ENCODE measurements at regions not wholly inside any gene's neighbourhood (a gene's known extent, or its start where the extent isn't known, plus 50 kb on each side); places are given as distances from the start of the nearest gene placed in this dataset.

DNA sequence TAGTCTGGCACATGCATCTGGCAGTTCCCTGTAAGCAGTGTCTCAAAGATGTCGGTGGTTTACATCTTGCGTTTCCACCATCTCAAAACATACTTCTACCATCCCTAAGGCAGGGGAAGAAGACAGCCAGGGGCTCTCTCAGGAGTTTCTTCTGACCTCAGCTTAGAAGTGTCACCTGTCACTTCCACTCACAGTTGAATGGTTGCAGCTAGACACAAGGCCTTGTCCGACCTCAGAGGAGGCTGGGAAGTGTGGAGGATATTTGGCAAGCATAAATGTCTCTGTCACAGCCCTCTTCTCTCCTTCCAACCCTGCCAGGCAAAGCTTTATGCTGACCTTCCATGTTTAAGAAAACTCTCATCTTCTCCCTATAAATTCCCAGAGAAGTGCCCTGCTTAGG lies 193.3 kb downstream of the HERPUD2 start:
- no peak for DNase-seq (ENCODE audit: low read depth in 2 of 2)

DNA sequence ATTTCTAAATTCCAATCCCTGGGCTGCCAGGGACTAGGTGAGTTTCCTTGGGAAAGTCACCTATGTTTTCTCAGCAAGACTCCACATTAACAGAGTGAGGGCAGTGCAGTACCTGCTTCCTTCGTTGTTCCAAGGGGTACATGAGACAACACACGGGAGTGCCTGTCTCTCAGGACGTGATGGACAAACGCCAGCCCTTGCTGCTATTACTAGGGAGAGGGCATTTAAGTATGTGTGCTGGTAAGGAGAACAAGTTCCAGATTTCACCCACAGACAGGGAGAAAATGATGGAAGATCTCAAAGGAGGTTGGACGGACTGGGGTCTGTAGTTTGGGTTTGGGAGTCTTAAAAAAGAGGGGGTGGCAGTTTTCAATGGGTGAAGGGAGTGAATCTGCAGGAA lies 195.7 kb downstream of the HERPUD2 start:
- no peak for DNase-seq (ENCODE audit: low read depth in 2 of 2)

DNA sequence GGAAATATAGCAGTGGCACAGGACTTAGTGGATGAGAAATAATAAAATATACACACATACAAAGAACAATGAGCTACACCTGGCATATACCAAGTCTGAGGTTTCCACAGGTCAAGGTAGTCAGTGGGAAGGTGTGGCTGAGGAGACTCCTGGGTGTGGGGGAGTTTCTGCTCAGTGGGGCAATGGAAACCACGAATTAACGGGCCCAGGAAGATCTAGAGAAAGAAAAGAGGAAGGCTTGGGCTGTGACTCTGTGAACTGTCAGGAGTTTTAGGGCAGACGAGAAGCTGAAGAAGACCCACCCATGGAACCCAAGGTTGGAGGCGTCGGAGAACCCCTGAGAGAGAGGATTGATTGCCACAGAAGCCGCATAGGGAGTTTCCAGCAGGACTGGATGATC lies 196.5 kb downstream of the HERPUD2 start:
- no peak for DNase-seq (ENCODE audit: low read depth in 2 of 2)

DNA sequence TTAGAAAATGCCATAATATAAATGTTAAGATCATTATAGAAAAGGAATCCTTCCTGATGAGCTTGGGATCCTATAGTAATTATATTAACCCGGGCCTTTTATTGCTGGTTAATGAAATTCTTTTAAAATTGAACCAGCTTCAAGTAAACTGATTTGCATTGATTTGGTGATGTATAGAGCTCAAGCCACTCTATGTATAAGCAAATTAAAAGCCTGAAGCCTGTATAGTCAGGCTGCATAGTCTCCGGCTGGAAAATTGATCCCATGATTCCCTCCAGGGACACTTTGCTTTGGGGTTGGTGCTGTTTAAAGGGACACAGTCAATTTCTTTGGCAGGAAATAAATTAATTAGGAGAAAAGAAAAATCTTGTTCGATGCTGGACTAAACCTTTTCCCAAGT lies 199.1 kb downstream of the HERPUD2 start:
- no peak for DNase-seq (ENCODE audit: low read depth in 2 of 2)

DNA sequence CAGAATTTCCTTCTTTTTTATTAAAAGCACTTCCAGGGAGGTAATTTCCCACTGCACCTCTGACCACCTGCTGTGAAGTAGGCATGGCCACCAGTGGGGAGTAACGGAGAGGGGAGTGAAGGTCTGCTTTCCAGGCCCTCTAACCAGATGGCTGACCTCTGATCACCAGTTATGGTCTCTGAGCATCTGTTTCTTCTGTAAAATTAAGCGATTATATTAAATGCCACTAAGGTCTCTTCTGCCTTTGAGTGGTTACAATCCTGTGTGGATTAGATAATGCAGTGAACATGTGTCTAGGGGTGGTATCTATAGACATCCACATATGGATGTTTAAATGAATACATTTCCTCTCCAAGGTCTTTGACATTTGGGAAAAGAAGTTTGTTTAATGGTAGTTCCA lies 199.6 kb downstream of the HERPUD2 start:
- no peak for DNase-seq (ENCODE audit: low read depth in 2 of 2)

DNA sequence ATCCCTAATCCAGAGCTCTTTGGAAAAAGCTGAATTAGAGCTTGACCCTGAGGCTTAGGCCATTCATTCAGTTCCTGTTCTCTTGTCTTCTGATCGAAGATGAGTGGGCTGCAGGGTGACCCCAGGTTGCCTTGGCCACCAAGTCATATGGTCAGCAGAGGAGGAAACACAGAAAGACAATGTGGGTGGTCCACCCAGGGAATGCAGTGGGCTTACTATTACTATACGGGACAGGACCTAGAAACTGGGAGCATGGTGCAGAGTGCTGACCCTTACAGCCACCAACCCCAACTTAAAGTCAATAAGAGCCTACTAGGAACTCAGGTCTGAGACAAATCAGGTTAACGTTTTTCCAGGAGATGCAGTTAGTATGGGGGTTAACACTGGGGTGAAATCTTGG lies 200.5 kb downstream of the HERPUD2 start:
- DNase-seq (ENCODE audit: low read depth in 2 of 2) = no peak

DNA sequence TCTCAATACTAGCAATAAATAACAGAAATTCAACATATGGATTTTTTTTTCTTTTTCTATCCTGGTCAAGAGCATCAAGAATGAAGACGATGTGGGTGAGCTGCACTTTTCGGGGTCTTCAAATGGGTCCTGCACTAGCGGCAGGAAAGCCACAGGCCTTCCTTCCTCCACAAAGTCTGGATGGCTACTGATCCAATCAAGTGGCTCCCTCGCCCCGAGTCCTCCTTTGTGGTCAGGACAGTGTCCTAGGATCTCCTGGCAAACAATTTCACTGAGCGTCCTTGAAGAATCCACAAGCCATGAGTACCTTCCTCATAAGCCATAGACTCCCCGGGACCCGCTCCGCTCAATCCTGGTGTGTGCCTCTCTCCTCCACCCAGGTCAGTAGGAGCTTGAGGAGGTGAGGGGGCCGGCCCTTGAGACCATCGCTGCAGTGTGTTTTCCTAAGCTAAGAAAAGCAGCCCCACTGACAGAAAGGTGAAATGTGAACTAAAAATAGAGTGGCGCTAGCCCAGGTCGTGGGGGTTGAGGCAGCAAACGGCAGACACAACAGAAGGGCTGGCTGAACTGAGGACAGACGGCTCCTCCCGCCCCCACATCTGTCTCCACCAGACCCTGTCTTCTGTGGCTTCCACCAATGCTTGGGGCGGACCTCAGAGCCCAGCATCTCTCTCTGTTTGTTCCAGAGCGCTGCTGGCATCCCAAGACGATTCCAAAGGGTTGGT lies 202.3 kb downstream of the HERPUD2 start:
- DNase-seq (ENCODE audit: low read depth in 2 of 2) = no peak

DNA sequence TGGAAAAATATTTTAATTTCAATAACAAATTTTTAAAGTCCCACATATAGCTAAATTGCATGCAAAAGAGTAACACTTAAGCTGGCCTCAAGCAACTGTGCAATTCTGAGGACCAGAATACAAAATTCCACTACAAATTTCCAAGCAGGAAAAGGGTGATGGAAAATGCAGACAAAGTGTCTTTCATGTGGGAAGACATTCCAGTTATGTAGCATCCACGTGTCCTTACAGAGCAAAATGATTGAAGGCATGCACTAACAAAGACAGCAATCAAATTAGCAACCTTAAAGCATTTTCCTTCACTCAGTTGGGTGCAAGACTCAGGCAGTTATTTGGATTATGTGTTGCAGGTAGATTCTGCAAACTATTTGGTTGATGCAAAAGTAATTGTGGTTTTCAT lies 203.7 kb downstream of the HERPUD2 start:
- no peak for DNase-seq (ENCODE audit: low read depth in 2 of 2)

DNA sequence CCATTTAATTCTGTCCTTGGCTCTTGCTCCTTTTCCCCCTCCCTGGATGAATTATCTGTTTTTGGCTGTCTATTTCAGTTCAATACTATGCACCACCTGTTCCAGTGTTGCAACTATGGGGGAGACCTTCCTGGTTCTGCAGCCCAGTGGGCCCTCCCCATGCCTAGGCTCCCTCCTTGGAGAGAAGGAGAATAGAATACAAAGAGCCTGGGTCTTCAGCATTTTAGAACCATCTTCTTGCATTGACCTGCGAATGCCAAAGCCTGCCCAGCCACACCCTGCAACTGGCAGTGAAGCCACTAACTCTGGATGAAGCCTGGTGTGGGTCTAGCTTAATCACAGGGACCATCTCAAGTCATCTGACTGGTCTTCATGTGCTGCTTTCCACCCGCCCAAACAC lies 207.1 kb downstream of the HERPUD2 start:
- DNase-seq (ENCODE audit: low read depth in 2 of 2) = no peak

DNA sequence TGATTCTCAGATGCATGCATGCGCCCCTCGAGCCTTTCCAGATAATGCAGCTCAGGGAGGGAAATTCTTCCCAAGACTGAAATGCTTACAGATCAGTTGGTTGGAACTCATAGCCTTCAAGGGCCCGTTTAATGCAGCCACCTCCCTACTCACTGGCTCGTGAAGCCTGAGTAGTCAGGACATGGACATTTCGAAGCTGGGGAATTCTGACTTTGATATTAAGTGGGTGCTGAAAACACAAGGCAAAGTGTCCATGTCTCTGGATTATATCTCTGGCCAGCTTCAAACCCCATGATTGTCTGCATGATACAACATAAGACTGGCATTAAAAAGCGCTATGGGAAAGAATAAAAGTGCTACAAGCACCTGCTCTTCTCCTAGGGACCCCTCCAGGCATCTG lies 207.5 kb downstream of the HERPUD2 start:
- DNase-seq (ENCODE audit: low read depth in 2 of 2) = no peak

DNA sequence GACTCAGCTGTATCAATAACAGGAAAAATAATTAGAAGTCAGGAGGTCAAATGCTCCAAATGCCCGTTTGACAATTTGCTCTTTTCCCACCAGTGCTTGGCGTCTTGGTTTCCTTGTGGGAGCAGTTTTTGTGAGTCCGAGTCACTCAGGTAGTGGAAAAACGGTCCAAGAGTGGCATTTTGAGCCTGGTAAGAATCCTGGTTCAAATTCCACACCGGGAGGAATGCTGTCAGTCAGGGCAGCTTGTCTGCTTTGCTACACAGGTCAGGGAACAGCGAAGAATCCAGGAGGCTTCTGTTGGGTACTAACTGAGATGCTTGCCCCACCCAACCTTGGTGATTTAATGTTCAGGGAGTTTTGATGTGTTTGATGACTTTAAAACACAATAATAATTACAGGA lies 209.5 kb downstream of the HERPUD2 start:
- no peak for DNase-seq (ENCODE audit: low read depth in 2 of 2)

DNA sequence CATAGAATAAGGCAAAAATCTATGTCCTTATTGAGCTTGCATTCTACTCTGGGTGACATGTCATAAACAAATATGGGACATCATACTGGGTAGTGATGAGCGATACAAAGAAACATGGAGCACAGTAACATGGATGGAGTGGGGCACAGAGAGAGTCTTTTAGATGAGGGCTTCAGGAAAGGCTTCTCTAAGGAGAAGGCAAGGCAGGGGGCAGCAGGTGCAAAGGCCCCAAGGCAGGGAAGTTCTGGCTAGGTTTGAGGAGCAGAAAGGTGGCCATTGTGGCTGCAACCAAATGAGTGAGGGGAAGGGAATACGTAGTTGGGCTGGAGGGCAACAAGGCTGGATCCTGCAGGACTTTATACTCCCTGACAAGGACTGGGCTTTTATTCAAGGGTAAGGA lies 211.4 kb downstream of the HERPUD2 start:
- DNase-seq (ENCODE audit: low read depth in 2 of 2) = no peak

DNA sequence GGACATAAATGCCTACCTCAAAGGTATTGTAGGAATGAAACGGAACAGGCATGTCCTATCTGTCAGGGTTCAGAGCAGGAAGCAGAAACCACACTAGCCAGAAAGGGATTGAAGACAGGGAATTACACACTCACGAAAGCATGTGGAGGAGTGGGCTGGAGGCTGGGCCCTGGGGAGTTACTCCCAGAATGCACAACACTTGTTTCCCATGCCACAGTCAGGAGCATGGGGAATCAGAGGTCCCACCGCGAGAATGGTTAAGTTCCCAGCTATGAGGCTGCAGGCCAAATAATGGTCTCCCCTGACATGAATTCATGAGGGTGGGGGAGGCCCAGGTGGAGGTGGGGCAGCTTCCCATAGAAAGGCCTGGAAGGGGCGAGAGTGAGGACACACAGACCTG lies 212.7 kb downstream of the HERPUD2 start:
- no peak for DNase-seq (ENCODE audit: low read depth in 2 of 2)

DNA sequence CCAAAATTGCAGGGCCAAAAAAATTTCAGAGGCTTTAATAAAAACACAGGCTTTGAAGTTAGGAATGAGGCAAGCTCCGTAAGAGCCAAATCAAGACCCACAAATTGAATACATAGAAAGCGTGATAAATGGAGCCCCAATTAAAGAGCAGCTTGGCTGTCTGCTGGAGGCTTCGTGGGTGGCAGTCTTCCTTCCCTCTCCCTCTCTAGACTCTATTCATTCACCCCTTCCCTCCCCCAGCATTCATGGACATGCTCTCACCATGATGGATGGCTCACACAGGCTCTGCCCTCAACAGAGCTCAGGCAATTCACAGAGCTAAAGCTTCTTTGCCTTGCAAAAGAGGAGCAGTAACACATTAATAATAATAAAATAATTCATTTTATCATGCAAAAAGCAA lies 214.1 kb downstream of the HERPUD2 start:
- no peak for DNase-seq (ENCODE audit: low read depth in 2 of 2)

DNA sequence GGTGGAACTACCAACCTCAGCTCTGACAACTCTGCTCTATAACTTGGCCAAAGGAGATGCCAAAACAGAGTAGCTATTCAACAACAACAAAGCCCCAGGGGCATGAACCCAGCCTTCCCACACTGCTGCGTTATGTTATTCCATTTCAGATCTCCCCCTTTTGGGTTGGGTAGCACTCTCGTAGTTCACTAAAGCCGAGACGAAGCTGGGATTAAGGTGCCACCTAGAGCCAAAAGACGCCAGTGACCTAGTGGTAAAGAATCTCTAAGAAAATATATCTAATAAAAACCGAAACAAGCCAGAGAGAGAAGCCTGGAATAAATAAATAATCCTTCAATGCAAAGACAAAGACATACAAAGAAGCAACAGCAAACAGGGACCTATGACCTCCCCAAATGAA lies 217.3 kb downstream of the HERPUD2 start:
- no peak for DNase-seq (ENCODE audit: low read depth in 2 of 2)

DNA sequence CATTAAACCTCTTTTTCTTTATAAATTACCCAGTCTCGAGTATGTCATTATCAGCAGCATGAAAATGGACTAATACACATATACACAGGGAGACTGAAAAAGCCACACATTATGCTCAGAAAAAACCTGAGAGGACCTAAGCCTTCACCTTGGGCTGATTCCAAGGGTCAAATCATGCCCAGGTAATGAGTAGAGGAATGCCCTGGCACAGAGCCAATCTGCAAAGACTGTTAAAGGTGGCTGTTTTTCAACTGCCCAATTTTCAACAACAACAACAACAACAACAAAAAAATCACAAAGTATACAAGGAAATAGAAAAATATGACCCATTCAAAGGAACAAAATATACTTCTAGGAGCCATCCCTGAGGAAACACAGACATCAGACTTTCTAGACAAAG lies 220.2 kb upstream of the TBX20 start:
- DNase-seq (ENCODE audit: low read depth in 2 of 2) = no peak

DNA sequence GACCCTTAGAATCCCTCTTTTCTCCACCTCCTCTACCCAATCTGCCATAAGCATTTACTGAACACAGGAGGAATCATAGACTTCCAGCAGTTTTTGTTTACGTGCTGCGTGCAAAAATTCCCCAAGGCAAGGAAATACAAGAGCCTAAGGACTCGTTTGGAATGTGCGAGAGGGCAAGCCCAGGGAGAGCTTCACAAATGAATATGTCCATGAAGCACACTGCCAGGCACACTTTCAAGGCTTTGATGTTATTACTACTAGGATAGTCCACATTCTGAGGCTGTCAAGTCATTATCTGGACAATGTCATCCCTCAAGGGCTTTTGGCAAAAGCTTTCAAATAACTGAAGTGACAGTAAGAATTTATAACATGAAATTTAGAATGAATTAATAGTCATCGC lies 214.7 kb upstream of the TBX20 start:
- no peak for DNase-seq (ENCODE audit: low read depth in 2 of 2)

DNA sequence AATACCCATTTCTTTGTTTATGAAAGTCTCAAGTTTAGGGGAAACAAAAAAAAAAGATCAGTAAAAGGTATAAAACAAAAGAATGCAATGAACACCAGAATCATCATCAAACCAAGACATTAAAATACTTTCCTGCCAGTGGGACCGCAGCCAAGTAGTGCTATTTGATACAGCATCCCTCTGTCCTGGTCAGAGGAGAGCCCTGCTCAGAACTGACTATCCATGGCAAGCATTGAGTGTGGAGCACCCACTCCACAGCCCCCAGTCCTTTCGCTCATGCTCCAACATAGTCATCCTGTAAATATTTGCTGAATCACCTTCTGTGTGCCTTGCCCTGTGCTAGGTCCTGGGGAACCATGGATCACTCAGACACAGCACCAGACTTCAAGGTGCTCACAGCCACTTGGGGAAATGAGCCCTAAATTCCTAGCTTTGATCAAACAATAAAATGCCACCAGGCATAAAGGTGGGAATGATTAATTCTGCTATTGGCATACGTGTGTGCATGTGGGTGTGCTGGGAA lies 213.6 kb upstream of the TBX20 start:
- DNase-seq (ENCODE audit: low read depth in 2 of 2) = no peak

DNA sequence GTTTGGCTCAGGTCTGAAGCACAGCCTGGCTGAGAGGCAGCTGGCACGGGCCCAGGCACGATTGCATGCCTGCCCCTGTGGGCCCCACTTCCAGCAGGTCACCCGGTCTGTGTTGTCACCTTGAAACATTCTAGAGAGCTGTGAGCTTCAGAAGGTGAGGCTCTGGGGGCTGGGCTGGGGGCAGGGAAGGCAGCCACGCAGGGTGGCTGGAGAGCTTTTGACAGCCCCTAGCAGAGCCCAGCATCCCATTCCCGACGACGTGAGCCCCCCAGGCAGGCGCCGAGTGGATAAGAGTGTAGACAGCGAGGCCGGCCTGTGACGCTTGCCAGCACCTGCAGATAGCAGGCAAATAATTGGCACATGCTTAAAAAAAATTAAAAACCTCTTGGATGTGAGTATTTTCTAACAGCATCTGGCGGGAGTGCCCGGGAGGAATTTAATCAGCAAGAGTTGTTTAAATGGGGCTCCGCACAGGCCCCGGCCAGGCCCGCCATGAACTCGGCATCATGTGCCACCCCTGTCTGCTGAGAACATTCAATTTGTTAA lies 212.0 kb upstream of the TBX20 start:
- no peak for DNase-seq (ENCODE audit: low read depth in 2 of 2)

DNA sequence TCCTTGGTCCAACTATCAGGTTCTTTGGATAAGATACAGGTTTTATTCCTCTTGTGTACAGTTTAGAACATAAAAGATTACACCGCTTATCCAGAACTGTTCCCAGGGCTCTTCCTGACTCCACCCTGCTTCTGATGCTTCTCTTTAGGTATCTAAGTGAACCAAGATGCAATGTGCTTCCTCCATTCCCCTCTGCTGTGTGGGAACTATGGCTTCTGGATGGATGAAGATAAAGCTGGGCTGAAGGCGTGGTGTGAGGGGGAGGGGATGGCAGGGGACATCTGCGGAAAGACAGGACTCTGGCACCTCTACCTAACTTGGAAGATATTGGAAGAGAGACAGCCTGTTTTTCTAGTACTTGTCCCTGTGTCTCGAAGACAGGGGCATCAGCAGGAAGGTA lies 209.9 kb upstream of the TBX20 start:
- no peak for DNase-seq (ENCODE audit: low read depth in 2 of 2)

DNA sequence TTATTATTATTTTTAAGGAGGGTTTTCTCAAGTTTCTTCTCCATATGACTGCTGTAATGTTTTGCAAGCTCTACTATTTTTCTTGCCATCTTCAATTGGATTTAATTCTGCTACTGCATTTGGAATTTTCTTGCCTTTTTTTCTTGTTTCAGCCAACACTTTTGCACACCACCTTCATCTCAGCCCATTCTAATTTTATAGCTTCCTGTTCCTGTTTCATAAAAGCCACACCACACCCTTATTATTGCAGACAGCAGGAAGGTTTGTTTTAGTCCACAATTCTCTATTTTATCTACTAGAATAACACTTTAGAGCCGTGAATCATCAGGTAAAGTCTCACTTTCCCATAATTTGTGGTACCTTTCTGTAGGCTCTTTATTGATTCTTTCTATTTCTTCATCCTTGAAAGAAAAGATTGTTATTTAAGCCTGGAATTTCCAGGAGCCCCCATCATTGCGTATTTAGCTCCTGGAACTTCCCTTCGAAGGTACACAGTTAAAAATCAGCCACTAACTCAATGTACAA lies 209.3 kb upstream of the TBX20 start:
- DNase-seq (ENCODE audit: low read depth in 2 of 2) = no peak

DNA sequence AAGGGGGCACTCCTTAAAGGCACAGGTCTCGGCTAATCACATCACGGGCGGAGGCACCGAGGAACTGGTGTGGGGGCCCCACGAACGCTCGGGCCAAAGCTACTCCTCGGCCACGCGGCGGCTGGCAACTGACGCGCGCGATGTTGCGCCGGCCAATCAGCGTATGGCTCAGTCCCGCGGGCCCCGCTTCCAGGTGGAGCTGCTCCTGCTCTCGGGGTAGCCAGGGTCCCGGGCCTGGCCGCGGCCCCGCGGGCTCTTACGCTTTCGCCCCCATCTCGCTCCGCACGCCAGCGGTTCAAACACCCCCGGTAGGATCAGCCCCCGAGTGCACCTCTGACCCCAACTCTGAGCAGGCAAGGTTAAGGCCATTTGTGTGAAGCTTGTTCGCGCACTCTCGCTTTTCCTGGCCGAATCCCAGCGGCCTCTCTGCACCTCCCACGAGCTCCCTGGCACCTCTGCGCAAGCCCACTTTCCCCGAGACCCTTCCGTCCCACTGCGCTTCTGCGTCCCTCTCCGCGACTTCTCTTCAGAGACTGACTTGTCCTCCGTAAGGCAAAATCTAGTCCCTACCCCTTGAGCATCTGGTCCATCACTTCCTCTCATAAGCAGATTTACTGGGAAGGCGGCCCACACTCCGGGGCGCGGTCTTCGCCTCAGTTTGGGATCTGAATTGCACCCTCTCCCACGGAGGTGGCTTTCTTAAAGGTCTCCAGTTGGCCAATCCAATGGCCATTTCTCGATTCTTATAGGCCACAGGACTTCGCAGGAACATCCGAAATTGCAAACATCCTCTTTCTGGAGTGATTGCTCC lies 200.9 kb upstream of the TBX20 start:
- DNase-seq (ENCODE audit: low read depth in 2 of 2) = no peak

All from stimulated activated CD8-positive, alpha-beta memory T cell treated with anti-CD3 and anti-CD28 coated beads, Interleukin-15, amount 100 ng/mL, for 4 hours (primary cell).